H9 (cell line): ENCODE measurements at regions not wholly inside any gene's neighbourhood (a gene's known extent, or its start where the extent isn't known, plus 50 kb on each side); places are given as distances from the start of the nearest gene placed in this dataset.
"Not testable (repeated sequence)": the region's sequence is repeated elsewhere in the genome, so short reads cannot be mapped to it uniquely, and the experiment has no call there.

ENCODE experiments used
- DNase-seq: peaks from one replicate; pipeline ENCODE4 v3.0.0-alpha.2; 2017
- H2AFZ ChIP-seq: one replicate; pipeline ENCODE4 v1.6.1; 2013; ENCODE audit warnings: mild to moderate bottlenecking, low read length, control low read depth, moderate library complexity
- H2AK5ac ChIP-seq: 2 replicates; pipeline ENCODE4 v1.6.1; 2013; ENCODE audit warnings: low read length, control low read depth, mixed read lengths; ENCODE audit not compliant: insufficient read length
- H2BK120ac ChIP-seq: one replicate; pipeline ENCODE4 v1.6.1; 2013; ENCODE audit warnings: low read depth, mild to moderate bottlenecking, low read length, control low read depth, inconsistent platforms; ENCODE audit not compliant: poor library complexity, severe bottlenecking
- H2BK12ac ChIP-seq: 2 replicates; pipeline ENCODE4 v1.6.1; 2013; ENCODE audit warnings: low read length, control low read depth, mixed read lengths, low read depth; ENCODE audit not compliant: insufficient read length
- H2BK15ac ChIP-seq: 2 replicates; pipeline ENCODE4 v1.6.1; 2013; ENCODE audit warnings: low read depth, low read length, control low read depth
- H2BK20ac ChIP-seq: one replicate; pipeline ENCODE4 v1.6.1; 2013; ENCODE audit warnings: low read depth, mild to moderate bottlenecking, low read length, control low read depth, inconsistent platforms; ENCODE audit not compliant: poor library complexity, severe bottlenecking
- H2BK5ac ChIP-seq: 2 replicates; pipeline ENCODE4 v1.6.1; 2013; ENCODE audit warnings: low read length, control low read depth, mixed read lengths; ENCODE audit not compliant: insufficient read length
- H3K14ac ChIP-seq: 2 replicates; pipeline ENCODE4 v1.6.1; 2013; ENCODE audit warnings: low read length, control low read depth; ENCODE audit not compliant: insufficient read depth
- H3K18ac ChIP-seq: 2 replicates; pipeline ENCODE4 v1.6.1; 2013; ENCODE audit warnings: low read depth, mild to moderate bottlenecking, mixed read lengths, low read length, control low read depth; ENCODE audit not compliant: insufficient read length
- H3K23ac ChIP-seq: 2 replicates; pipeline ENCODE4 v1.6.1; 2013; ENCODE audit warnings: low read length, control low read depth, mixed read lengths, low read depth; ENCODE audit not compliant: insufficient read length
- H3K23me2 ChIP-seq: 2 replicates; pipeline ENCODE4 v1.6.1; 2013; ENCODE audit warnings: low read depth, mild to moderate bottlenecking, mixed read lengths, low read length, control low read depth; ENCODE audit not compliant: insufficient read length, poor library complexity, severe bottlenecking
- H3K27ac ChIP-seq: 2 replicates; pipeline ENCODE4 v1.5.1; 2013; ENCODE audit warnings: low read length, control low read depth, mixed read lengths, low read depth; ENCODE audit not compliant: insufficient read length
- H3K27me3 ChIP-seq: 2 replicates; pipeline ENCODE4 v1.6.1; 2013; ENCODE audit warnings: low read length, control low read depth, inconsistent platforms; ENCODE audit not compliant: insufficient read depth
- H3K4ac ChIP-seq: 2 replicates; pipeline ENCODE4 v1.6.1; 2013; ENCODE audit warnings: low read depth, mild to moderate bottlenecking, control low read depth, inconsistent platforms, low read length, moderate library complexity
- H3K4me1 ChIP-seq: 2 replicates; pipeline ENCODE4 v1.6.1; 2013; ENCODE audit warnings: low read length, control low read depth, inconsistent platforms; ENCODE audit not compliant: insufficient read depth
- H3K4me2 ChIP-seq: 2 replicates; pipeline ENCODE4 v1.6.1; 2013; ENCODE audit warnings: low read length, control low read depth, mixed read lengths; ENCODE audit not compliant: insufficient read length, insufficient read depth
- H3K56ac ChIP-seq: 2 replicates; pipeline ENCODE4 v1.6.1; 2013; ENCODE audit warnings: low read depth, mild to moderate bottlenecking, mixed read lengths, low read length, control low read depth; ENCODE audit not compliant: insufficient read length
- H3K79me1 ChIP-seq: 2 replicates; pipeline ENCODE4 v1.6.1; 2013; ENCODE audit warnings: low read depth, mild to moderate bottlenecking, moderate library complexity, low read length, control low read depth, inconsistent platforms; ENCODE audit not compliant: insufficient read depth, poor library complexity, severe bottlenecking
- H3K79me2 ChIP-seq: 2 replicates; pipeline ENCODE4 v1.6.1; 2013; ENCODE audit warnings: low read length, control low read depth, inconsistent platforms; ENCODE audit not compliant: insufficient read depth
- H3K9ac ChIP-seq: 2 replicates; pipeline ENCODE4 v1.6.1; 2013; ENCODE audit warnings: low read length, control low read depth, mixed read lengths; ENCODE audit not compliant: insufficient read length; ENCODE audit errors: extremely low read depth
- H3K9me3 ChIP-seq: one replicate; pipeline ENCODE4 v1.6.1; 2013; ENCODE audit warnings: low read depth, low read length, inconsistent platforms; ENCODE audit not compliant: control insufficient read depth
- H3T11ph ChIP-seq: one replicate; pipeline ENCODE4 v1.6.1; 2013; ENCODE audit warnings: mild to moderate bottlenecking, low read length, control low read depth, inconsistent platforms
- H4K20me1 ChIP-seq: one replicate; pipeline ENCODE4 v1.6.1; 2013; ENCODE audit not compliant: control insufficient read depth, insufficient read length, insufficient read depth
- H4K5ac ChIP-seq: 2 replicates; pipeline ENCODE4 v1.6.1; 2013; ENCODE audit warnings: low read depth, mild to moderate bottlenecking, mixed read lengths, low read length, control low read depth; ENCODE audit not compliant: insufficient read length
- H4K8ac ChIP-seq: replicated peaks from 2 replicates; pipeline ENCODE4 v1.6.1; 2013; ENCODE audit warnings: low read length, control low read depth, mixed read lengths, low read depth; ENCODE audit not compliant: insufficient read length
- H4K91ac ChIP-seq: 2 replicates; pipeline ENCODE4 v1.6.1; 2013; ENCODE audit warnings: low read depth, mild to moderate bottlenecking, moderate library complexity, mixed read lengths, low read length, control low read depth; ENCODE audit not compliant: insufficient read length
- H3K27ac Mint-ChIP-seq, 3 experiments: 2 replicates in 2 of 3; 3 replicates in 1 of 3; pipeline ENCODE4 v1.8.0; 2020 to 2021; ENCODE audit warnings: mixed read lengths in 3 of 3, mild to moderate bottlenecking in 1 of 3, moderate library complexity in 1 of 3
- H3K27me3 Mint-ChIP-seq: 2 replicates; pipeline ENCODE4 v1.8.0; 2021; ENCODE audit warnings: low read depth, mild to moderate bottlenecking, moderate library complexity, mixed read lengths
- H3K36me3 Mint-ChIP-seq, 3 experiments: 2 replicates in 2 of 3; 3 replicates in 1 of 3; pipeline ENCODE4 v1.8.0; 2020 to 2021; ENCODE audit warnings: low read depth in 3 of 3, mixed read lengths in 3 of 3; ENCODE audit not compliant: insufficient read depth in 1 of 3
- H3K4me1 Mint-ChIP-seq, 2 experiments: 2 replicates each; pipeline ENCODE4 v1.8.0; 2020; ENCODE audit warnings: mixed read lengths in 2 of 2
- H3K4me3 Mint-ChIP-seq, 2 experiments: 2 replicates in 1 of 2; 3 replicates in 1 of 2; pipeline ENCODE4 v1.8.0; 2020 to 2021; ENCODE audit warnings: mild to moderate bottlenecking in 2 of 2, mixed read lengths in 2 of 2, moderate library complexity in 1 of 2
- H3K9me3 Mint-ChIP-seq, 2 experiments: 2 replicates in 1 of 2; 3 replicates in 1 of 2; pipeline ENCODE4 v1.8.0; 2020; ENCODE audit warnings: mild to moderate bottlenecking in 2 of 2, mixed read lengths in 2 of 2, moderate library complexity in 1 of 2
- WGBS: extraction: QIAGEN DNeasy Blood & Tissue Kit; methylation state at CpG from one replicate; pipeline ENCODE4 v1.1.7; 2013; ENCODE audit warnings: missing lambda C conversion rate, low lambda C conversion rate, mixed read lengths; ENCODE audit not compliant: insufficient read length; ENCODE audit errors: extremely low coverage; 5-methylcytosine and 5-hydroxymethylcytosine counted together

GRCh38 chr12:8351073-8351472 lies 104.7 kb upstream of the CLEC6A start:
- H3K14ac ChIP-seq, H3K27me3 Mint-ChIP-seq: not testable (repeated sequence)
- no CpG with 5 or more reads among the region's 3 CpGs for WGBS

GRCh38 chr12:8354741-8355140 lies 101.0 kb upstream of the CLEC6A start:
- H3K79me1 ChIP-seq, H4K5ac ChIP-seq, H2BK5ac ChIP-seq, H2BK12ac ChIP-seq, H3K79me2 ChIP-seq, H3K4me3 Mint-ChIP-seq, H4K20me1 ChIP-seq, H2AK5ac ChIP-seq, DNase-seq, H2BK120ac ChIP-seq, H3K56ac ChIP-seq, H3K27ac Mint-ChIP-seq, H3K14ac ChIP-seq, H3K4me1 Mint-ChIP-seq, H3T11ph ChIP-seq, H3K27ac ChIP-seq, H3K36me3 Mint-ChIP-seq, H3K23me2 ChIP-seq, H3K9me3 ChIP-seq, H3K4me2 ChIP-seq, H3K9ac ChIP-seq, H4K91ac ChIP-seq, H2BK20ac ChIP-seq, H2AFZ ChIP-seq, H3K23ac ChIP-seq, H3K27me3 Mint-ChIP-seq, H3K18ac ChIP-seq, H4K8ac ChIP-seq, H3K9me3 Mint-ChIP-seq, H2BK15ac ChIP-seq, H3K4ac ChIP-seq, H3K4me1 ChIP-seq, H3K27me3 ChIP-seq: not testable (repeated sequence)
- WGBS: no CpG with 5 or more reads among the region's 1 CpG

More at GRCh38 chr12:8351073-8351472, 104.7 kb upstream of the CLEC6A start:
- peaks cover 6 to 12% of the 10 kb centered on the region in 2 experiments for H3K9me3 Mint-ChIP-seq
- H4K91ac ChIP-seq, H4K20me1 ChIP-seq, H3K79me1 ChIP-seq, H3K27ac Mint-ChIP-seq, H3K27ac ChIP-seq, H3K4me3 Mint-ChIP-seq, H2BK5ac ChIP-seq, H2BK120ac ChIP-seq, H3K79me2 ChIP-seq, H3K18ac ChIP-seq, H2BK15ac ChIP-seq, H4K5ac ChIP-seq, H3K4me1 Mint-ChIP-seq, H2AFZ ChIP-seq, H2BK12ac ChIP-seq, H3K23me2 ChIP-seq, H3K4ac ChIP-seq, H3K36me3 Mint-ChIP-seq, H3K9me3 ChIP-seq, H3K56ac ChIP-seq, H2AK5ac ChIP-seq, H3K27me3 ChIP-seq, H4K8ac ChIP-seq, H3K4me1 ChIP-seq, DNase-seq, H3T11ph ChIP-seq, H3K9ac ChIP-seq, H3K23ac ChIP-seq, H3K4me2 ChIP-seq, H2BK20ac ChIP-seq: not testable (repeated sequence)
